K562 (cell line): ENCODE measurements at regions not wholly inside any gene's neighbourhood (a gene's known extent, or its start where the extent isn't known, plus 50 kb on each side); places are given as distances from the start of the nearest gene placed in this dataset.

ENCODE experiments used
- ATAC-seq: fragments of 200-7000 bp; cut with Tn5 transposase; 3 replicates; pipeline ENCODE4 v1.9.1; 2020; ENCODE audit warnings: moderate library complexity
- BruUV-seq: library from RNA; stranded (reverse); fragments of 400-500 nt; replicated peaks from 2 replicates; lab custom pipeline; 2021; lab: Mats Ljungman, UMichigan
- CTCF ChIA-PET: fragments of 300-600 bp; formaldehyde crosslinking; extraction: SDS; loops from one replicate; lab custom pipeline; 2021; ENCODE audit warnings: low intra/inter-chr PET ratio; lab: Yijun Ruan, JAX
- POLR2A ChIA-PET: fragments of 300-600, 350-650 bp; sonication (Branson Sonifier 250); formaldehyde crosslinking; extraction: SDS; loops from one replicate; lab custom pipeline; 2021; ENCODE audit warnings: antibody characterized with exemption, inconsistent platforms; lab: Yijun Ruan, JAX
- DNase-seq, 4 experiments: peaks; one replicate each; pipeline versions ENCODE4 v3.0.0 to v3.0.0-alpha.2; 2011 to 2018; ENCODE audit warnings: low spot score in 3 of 4, mixed read lengths in 3 of 4; ENCODE audit errors: extremely low read depth in 1 of 4
- FAIRE-seq: peaks from 2 replicates; lab custom pipeline; 2011; peaks lifted over from hg19 to GRCh38; lab: Jason Lieb, UNC
- H2AFZ ChIP-seq: 2 replicates; pipeline ENCODE4 v1.6.0; 2011; ENCODE audit warnings: low read depth, low read length, control low read depth, inconsistent platforms
- H3K27ac ChIP-seq: fragments of 200-600 bp; 3 replicates; pipeline ENCODE4 v1.8.0; 2011; ENCODE audit warnings: low read depth, mild to moderate bottlenecking, control low read depth, inconsistent platforms, low read length, moderate library complexity, mixed read lengths; ENCODE audit errors: extremely low read depth
- H3K27me3 ChIP-seq, 2 experiments: fragments of 300-600 bp in 1 of 2; 2 replicates in 1 of 2; 3 replicates in 1 of 2; pipeline versions ENCODE4 v1.6.0 to v1.8.0; 2011; ENCODE audit warnings: inconsistent platforms in 2 of 2, low read length in 2 of 2, mild to moderate bottlenecking in 1 of 2, mixed read lengths in 1 of 2, moderate library complexity in 1 of 2; ENCODE audit not compliant: control insufficient read depth in 2 of 2, insufficient read depth in 2 of 2
- H3K36me3 ChIP-seq: fragments of 300-600 bp; 3 replicates; pipeline ENCODE4 v1.8.0; 2011; ENCODE audit warnings: mild to moderate bottlenecking, low read length, inconsistent platforms; ENCODE audit not compliant: control insufficient read depth, insufficient read depth
- H3K4me1 ChIP-seq, 2 experiments: fragments of 200-600 bp in 1 of 2; replicated peaks in 1 of 2; 2 replicates in 1 of 2; 3 replicates in 1 of 2; pipeline versions ENCODE4 v1.5.1 to v1.8.0; 2011; ENCODE audit warnings: inconsistent platforms in 2 of 2, low read length in 2 of 2, mild to moderate bottlenecking in 1 of 2, mixed read lengths in 1 of 2, moderate library complexity in 1 of 2; ENCODE audit not compliant: control insufficient read depth in 2 of 2, insufficient read depth in 2 of 2
- H3K4me2 ChIP-seq: 2 replicates; pipeline ENCODE4 v1.6.1; 2011; ENCODE audit warnings: low read length, control low read depth, inconsistent platforms, mixed read lengths; ENCODE audit not compliant: insufficient read depth
- H3K4me3 ChIP-seq: fragments of 200-600 bp; sonication (generic), shearing (Covaris generic); 2 replicates; pipeline ENCODE4 v1.5.1; 2016; ENCODE audit warnings: control low read depth, inconsistent platforms
- H3K79me2 ChIP-seq: fragments of 200-600 bp; 3 replicates; pipeline ENCODE4 v1.8.0; 2011; ENCODE audit warnings: low read length, inconsistent platforms; ENCODE audit not compliant: control insufficient read depth, insufficient read depth
- H3K9ac ChIP-seq, 2 experiments: 2 replicates each; pipeline versions ENCODE4 v1.6.0 to v1.6.1; 2011; ENCODE audit warnings: low read depth in 2 of 2, low read length in 2 of 2, control low read depth in 1 of 2, inconsistent platforms in 1 of 2, mild to moderate bottlenecking in 1 of 2, mixed read lengths in 1 of 2; ENCODE audit not compliant: insufficient read depth in 1 of 2
- H3K9me1 ChIP-seq: one replicate; pipeline ENCODE4 v1.6.0; 2011; ENCODE audit warnings: inconsistent platforms, mild to moderate bottlenecking, low read length, moderate library complexity; ENCODE audit not compliant: control insufficient read depth, insufficient read depth
- H3K9me3 ChIP-seq: replicated peaks from 2 replicates; pipeline ENCODE4 v1.5.1; 2011; ENCODE audit warnings: low read depth, low read length, inconsistent platforms; ENCODE audit not compliant: control insufficient read depth, insufficient read depth
- H4K20me1 ChIP-seq: replicated peaks from 2 replicates; pipeline ENCODE4 v1.6.1; 2011; ENCODE audit warnings: low read length, inconsistent platforms, mixed read lengths; ENCODE audit not compliant: control insufficient read depth, insufficient read depth
- BHLHE40 ChIP-seq: IDR thresholded peaks from 2 replicates; pipeline ENCODE4 v1.6.1; 2011; ENCODE audit warnings: low read length, improper control_type of control experiment
- CBX3 ChIP-seq, 2 experiments: IDR thresholded peaks; 1 replicate in 1 of 2; 2 replicates in 1 of 2; pipeline ENCODE4 v1.6.1; 2012; ENCODE audit warnings: inconsistent platforms in 2 of 2, low read length in 2 of 2, borderline replicate concordance in 1 of 2, control low read depth in 1 of 2
- ELF4 ChIP-seq: fragments of 450-650 bp; formaldehyde crosslinking; IDR thresholded peaks from 2 replicates; pipeline ENCODE4 v1.4.0; 2022; ENCODE audit warnings: missing genetic modification characterization
- FOXJ2 ChIP-seq: fragments of 200-800 bp; sonication (Bioruptor generic); IDR thresholded peaks from 2 replicates; pipeline ENCODE4 v1.6.1; 2016; ENCODE audit warnings: missing genetic modification characterization, missing compliant biosample characterization
- GABPA ChIP-seq: fragments of 200-800 bp; sonication (Bioruptor generic); conservative IDR thresholded peaks from 2 replicates; pipeline ENCODE4 v1.6.1; 2016; ENCODE audit warnings: low read depth, missing genetic modification characterization, missing compliant biosample characterization
- KLF13 ChIP-seq: fragments of 450-650 bp; IDR thresholded peaks from 2 replicates; pipeline ENCODE4 v1.6.1; 2016; ENCODE audit warnings: missing genetic modification characterization, low read depth, mild to moderate bottlenecking, missing compliant biosample characterization, moderate library complexity, borderline replicate concordance
- MYBL2 ChIP-seq, 2 experiments: fragments of 450-650 bp in 1 of 2; sonication (generic) in 1 of 2; formaldehyde crosslinking in 1 of 2; IDR thresholded peaks; 2 replicates each; pipeline versions ENCODE4 v1.6.1 to v1.8.1; 2017 to 2022; ENCODE audit warnings: borderline replicate concordance in 1 of 2, inconsistent platforms in 1 of 2, low read depth in 1 of 2, mild to moderate bottlenecking in 1 of 2, missing genetic modification reagents in 1 of 2, moderate library complexity in 1 of 2
- NELFE ChIP-seq: IDR thresholded peaks from 2 replicates; pipeline ENCODE4 v1.6.1; 2011; ENCODE audit warnings: mild to moderate bottlenecking; ENCODE audit not compliant: insufficient read depth, insufficient read length
- NR2C1 ChIP-seq, 2 experiments: fragments of 450-650 bp; IDR thresholded peaks; 2 replicates each; pipeline ENCODE4 v1.6.1; 2017; ENCODE audit warnings: mild to moderate bottlenecking in 2 of 2, antibody characterized with exemption in 1 of 2, inconsistent platforms in 1 of 2, missing compliant biosample characterization in 1 of 2, missing genetic modification characterization in 1 of 2
- NRF1 ChIP-seq, 2 experiments: fragments of 450-650 bp; IDR thresholded peaks in 1 of 2; conservative IDR thresholded peaks in 1 of 2; 2 replicates each; pipeline ENCODE4 v1.6.1; 2014; ENCODE audit warnings: mild to moderate bottlenecking in 2 of 2
- PHF8 ChIP-seq: fragments of 200-600 bp; sonication (generic); IDR thresholded peaks from 2 replicates; pipeline ENCODE4 v1.6.1; 2012; ENCODE audit warnings: mixed run types, mild to moderate bottlenecking, inconsistent platforms, low read length, moderate library complexity, borderline replicate concordance
- ZBTB26 ChIP-seq: fragments of 450-650 bp; formaldehyde crosslinking; IDR thresholded peaks from 2 replicates; pipeline ENCODE4 v1.4.0; 2022; ENCODE audit warnings: missing genetic modification characterization
- ZNF174 ChIP-seq: fragments of 250-450 bp; sonication (Bioruptor Pico); IDR thresholded peaks from 2 replicates; pipeline ENCODE4 v1.4.0; 2020; ENCODE audit warnings: mild to moderate bottlenecking
- ZSCAN29 ChIP-seq: fragments of 450-650 bp; IDR thresholded peaks from 2 replicates; pipeline ENCODE4 v1.6.1; 2017
- WGBS: fragments of 100-300 bp; shearing (Covaris generic); methylation state at CpG from one replicate; pipeline ENCODE4 v1.1.6; 2016; ENCODE audit warnings: low coverage, mixed read lengths; ENCODE audit not compliant: insufficient coverage; ENCODE audit errors: missing lambda C conversion rate; 5-methylcytosine and 5-hydroxymethylcytosine counted together
- in situ Hi-C: fragments of 300-500 bp; cut with MboI; formaldehyde crosslinking; loops from 4 replicates; pipeline ENCODE4 v1.15.0; 2018; ENCODE audit warnings: inconsistent platforms, mixed read lengths
- intact Hi-C: fragments of 100-400 bp; cut with micrococcal nuclease; formaldehyde crosslinking; loops from 2 replicates; pipeline ENCODE4 v1.14.2; 2022

- Histone ChIP-seq H3K27me3 (no peaks in the 10 kb centered on the region), H3K4me2 (no peak overlapping the region), H2AFZ (no peak overlapping the region), H3K79me2 (no peaks in the 10 kb centered on the region), H3K4me1 (no peaks in the 10 kb centered on the region), H3K27ac (no peak overlapping the region), H3K9me1 (no peaks in the 10 kb centered on the region), H3K9me3 (no peaks in the 10 kb centered on the region), H3K9ac (no peak overlapping the region), H3K4me3 (no peak overlapping the region), H4K20me1 (no peaks in the 10 kb centered on the region), H3K36me3 (no peaks in the 10 kb centered on the region)
- ChIA-PET CTCF (no interaction called here), POLR2A (no interaction called here)
- ATAC-seq (no peak), DNase-seq (no peak), FAIRE-seq (no peak)
- in situ Hi-C loops (no loop called here), intact Hi-C loops (no loop called here)
- no TSS peak for BruUV-seq
- no peak for TF ChIP-seq ELF4 (CRISPR knock-in tag)
- no peak for TF ChIP-seq NR2C1 (IDR thresholded peaks at IDR 0.05)
- no peak for TF ChIP-seq NR2C1 (tag; IDR thresholded peaks at IDR 0.05)
- no peak for TF ChIP-seq CBX3 (IDR thresholded peaks at IDR 0.05; ENCODE audit: borderline replicate concordance in 1 of 2, low read length in 2 of 2)
- no peak for TF ChIP-seq PHF8
- TF ChIP-seq ZNF174, result no peak
- TF ChIP-seq FOXJ2 (tag), result no peak
- TF ChIP-seq GABPA (tag), result no peak
- TF ChIP-seq NRF1 (conservative IDR thresholded peaks at IDR 0.05 in 1 of 2, IDR thresholded peaks at IDR 0.05 in 1 of 2), result no peak
- no peak for TF ChIP-seq ZBTB26 (CRISPR knock-in tag)
- no peak for TF ChIP-seq KLF13 (tag)
- no peak for TF ChIP-seq MYBL2 (IDR thresholded peaks at IDR 0.05; ENCODE audit: low read depth)
- no peak for TF ChIP-seq MYBL2 (CRISPR knock-in tag; IDR thresholded peaks at IDR 0.05; ENCODE audit: borderline replicate concordance)
- TF ChIP-seq ZSCAN29, result no peak
- no peak for TF ChIP-seq NELFE
- TF ChIP-seq BHLHE40, result no peak
- WGBS, result 0% methylated on average over 2 of the region's 2 CpGs
Observed at GRCh38 chr21:16408280-16408679, 678.5 kb downstream of the USP25 start.
